ENCODE measurements at regions not wholly inside any gene's neighbourhood (a gene's known extent, or its start where the extent isn't known, plus 50 kb on each side); places are given as distances from the start of the nearest gene placed in this dataset.

GRCh38 chr6:71072508-71072907 lies 115.6 kb upstream of the B3GAT2 start (continued):
- TF ChIP-seq ZNF639 (tag by site-specific recombination; IDR thresholded peaks at IDR 0.05) (no peak), ZNF302 (tag by site-specific recombination; IDR thresholded peaks at IDR 0.05; ENCODE audit: low read depth) (no peak), GLI4 (tag by site-specific recombination; IDR thresholded peaks at IDR 0.05) (no peak), ZNF654 (tag by site-specific recombination; IDR thresholded peaks at IDR 0.05; ENCODE audit: low read depth) (peak; percentile 6; the same call in 1 of the 2 replicates)

GRCh38 chr6:71077655-71078054 lies 120.8 kb upstream of the B3GAT2 start:
- no peaks in the 10 kb centered on the region for H3K36me3 ChIP-seq (ENCODE audit: control insufficient read depth in 2 of 2, insufficient read depth in 1 of 2, low read length in 2 of 2)
- H3K9me3 ChIP-seq (ENCODE audit: control insufficient read depth, insufficient read depth, low read depth, low read length) = no peaks in the 10 kb centered on the region
- H3K4me1 ChIP-seq (ENCODE audit: control insufficient read depth, insufficient read depth, low read length) = no peaks in the 10 kb centered on the region
- no peak overlapping the region for H3K27ac ChIP-seq (ENCODE audit: extremely low read depth, low read depth, low read length)
- ChIA-PET POLR2A (no interaction called here), CTCF (no interaction called here)
- TF ChIP-seq SCRT2 (tag by site-specific recombination; IDR thresholded peaks at IDR 0.05) = no peak
- no peak for TF ChIP-seq ZBTB10 (tag by site-specific recombination; IDR thresholded peaks at IDR 0.05)
- TF ChIP-seq ZNF26 (tag by site-specific recombination; IDR thresholded peaks at IDR 0.05) = peak; percentile 99
- no peak for TF ChIP-seq HOXA7 (CRISPR knock-in tag; IDR thresholded peaks at IDR 0.05; ENCODE audit: borderline replicate concordance)
- TF ChIP-seq SETDB1 (IDR thresholded peaks at IDR 0.05; ENCODE audit: insufficient read length, low read length) = peak; percentile 97
- TF ChIP-seq ZSCAN16 (tag by site-specific recombination; IDR thresholded peaks at IDR 0.05) = no peak
- TF ChIP-seq ZEB2 (tag by site-specific recombination; IDR thresholded peaks at IDR 0.05) = no peak
- no peak overlapping the region for H3K4me3 ChIP-seq (ENCODE audit: low read depth, low read length)

GRCh38 chr6:71079677-71080076 lies 122.8 kb upstream of the B3GAT2 start:
- ChIA-PET CTCF (no interaction called here), POLR2A (no interaction called here)
- Histone ChIP-seq H3K9me3 (ENCODE audit: control insufficient read depth, insufficient read depth, low read depth, low read length) (no peaks in the 10 kb centered on the region), H3K4me1 (ENCODE audit: control insufficient read depth, insufficient read depth, low read length) (no peaks in the 10 kb centered on the region), H3K27ac (ENCODE audit: extremely low read depth, low read depth, low read length) (no peak overlapping the region), H3K36me3 (ENCODE audit: control insufficient read depth in 2 of 2, insufficient read depth in 1 of 2, low read length in 2 of 2) (no peaks in the 10 kb centered on the region), H3K4me3 (ENCODE audit: low read depth, low read length) (no peak overlapping the region)
- no peak for TF ChIP-seq TSHZ1 (tag by site-specific recombination; IDR thresholded peaks at IDR 0.05; ENCODE audit: borderline replicate concordance)
- no peak for TF ChIP-seq GLI2 (tag by site-specific recombination; IDR thresholded peaks at IDR 0.05; ENCODE audit: borderline replicate concordance, low read depth)
- TF ChIP-seq SETDB1 (IDR thresholded peaks at IDR 0.05; ENCODE audit: insufficient read length, low read length) = no peak
- TF ChIP-seq ZNF76 (tag by site-specific recombination; IDR thresholded peaks at IDR 0.05; ENCODE audit: borderline replicate concordance, low read depth) = no peak
- no peak for TF ChIP-seq BCL11B (tag by site-specific recombination; IDR thresholded peaks at IDR 0.05; ENCODE audit: low read depth)
- no peak for TF ChIP-seq ZNF830 (tag by site-specific recombination; IDR thresholded peaks at IDR 0.05; ENCODE audit: low read depth)
- TF ChIP-seq HOXC10 (CRISPR knock-in tag; IDR thresholded peaks at IDR 0.05) = no peak
- TF ChIP-seq ZBTB21 (tag by site-specific recombination; IDR thresholded peaks at IDR 0.05) = no peak
- TF ChIP-seq ZBTB11 (tag by site-specific recombination; conservative IDR thresholded peaks at IDR 0.05; ENCODE audit: low read depth) = no peak
- no peak for TF ChIP-seq SP3 (tag by site-specific recombination; IDR thresholded peaks at IDR 0.05)
- no peak for TF ChIP-seq ZFP41 (tag by site-specific recombination; IDR thresholded peaks at IDR 0.05; ENCODE audit: borderline replicate concordance)
- no peak for TF ChIP-seq ZNF561 (tag by site-specific recombination; IDR thresholded peaks at IDR 0.05; ENCODE audit: borderline replicate concordance)

All from HEK293 (cell line).